Endothelial cell of umbilical vein (primary cell): ENCODE measurements at regions not wholly inside any gene's neighbourhood (a gene's known extent, or its start where the extent isn't known, plus 50 kb on each side); places are given as distances from the start of the nearest gene placed in this dataset.

Experiments
- BruUV-seq: library from RNA; stranded (reverse); fragments of 400-500 nt; replicated peaks from 2 replicates; lab custom pipeline; 2021; lab: Mats Ljungman, UMichigan
- CTCF ChIA-PET: fragments of 300-600, 350-600 bp; sonication (Branson Sonifier 250); formaldehyde crosslinking; loops from one replicate; lab custom pipeline; 2021; ENCODE audit warnings: antibody characterized with exemption, inconsistent platforms; lab: Charles Lee
- POLR2A ChIA-PET: fragments of 300-600, 350-600 bp; sonication (Branson Sonifier 250); formaldehyde crosslinking; loops from one replicate; lab custom pipeline; 2021; ENCODE audit warnings: antibody characterized with exemption, inconsistent platforms; lab: Charles Lee
- DNase-seq: peaks from one replicate; pipeline ENCODE4 v3.0.0-alpha.2; 2011; ENCODE audit warnings: low read depth, low spot score
- FAIRE-seq: peaks from 2 replicates; lab custom pipeline; 2011; peaks lifted over from hg19 to GRCh38; lab: Jason Lieb, UNC
- H2AFZ ChIP-seq: 2 replicates; pipeline ENCODE4 v1.6.0; 2012; ENCODE audit warnings: low read depth, low read length, control low read depth, inconsistent platforms
- H3K27ac ChIP-seq: 2 replicates; pipeline ENCODE4 v1.5.1; 2011; ENCODE audit warnings: low read depth, mild to moderate bottlenecking, control low read depth, low read length, moderate library complexity; ENCODE audit not compliant: insufficient read depth
- H3K27me3 ChIP-seq, 2 experiments: 2 replicates each; pipeline versions ENCODE4 v1.6.0 to v1.6.1; 2011; ENCODE audit warnings: low read length in 2 of 2, mixed read lengths in 1 of 2; ENCODE audit not compliant: control insufficient read depth in 2 of 2, insufficient read depth in 2 of 2
- H3K36me3 ChIP-seq, 2 experiments: 2 replicates in 1 of 2; 3 replicates in 1 of 2; pipeline ENCODE4 v1.5.1; 2011; ENCODE audit warnings: low read length in 2 of 2, mild to moderate bottlenecking in 1 of 2, moderate library complexity in 1 of 2; ENCODE audit not compliant: control insufficient read depth in 2 of 2, insufficient read depth in 2 of 2; ENCODE audit errors: extremely low read depth in 1 of 2
- H3K4me1 ChIP-seq: 3 replicates; pipeline ENCODE4 v1.5.1; 2011; ENCODE audit warnings: mild to moderate bottlenecking, low read length; ENCODE audit not compliant: control insufficient read depth, insufficient read depth; ENCODE audit errors: extremely low read depth
- H3K4me2 ChIP-seq: 2 replicates; pipeline ENCODE4 v1.6.1; 2011; ENCODE audit warnings: low read length, control low read depth, mixed read lengths; ENCODE audit not compliant: insufficient read depth
- H3K4me3 ChIP-seq, 3 experiments: fragments of 200-600 bp in 1 of 3; sonication (generic), shearing (Covaris generic) in 1 of 3; replicated peaks in 1 of 3; 2 replicates each; pipeline ENCODE4 v1.5.1; 2011 to 2016; ENCODE audit warnings: control low read depth in 3 of 3, low read length in 3 of 3, mild to moderate bottlenecking in 2 of 3, inconsistent platforms in 1 of 3, low read depth in 1 of 3, moderate library complexity in 1 of 3; ENCODE audit not compliant: insufficient read depth in 1 of 3
- H3K79me2 ChIP-seq: 2 replicates; pipeline ENCODE4 v1.6.0; 2012; ENCODE audit warnings: low read length, inconsistent platforms; ENCODE audit not compliant: control insufficient read depth, insufficient read depth
- H3K9ac ChIP-seq: replicated peaks from 2 replicates; pipeline ENCODE3; 2011; ENCODE audit warnings: low read length, control low read depth; ENCODE audit not compliant: insufficient read depth; ENCODE audit errors: extremely low read depth
- H3K9me1 ChIP-seq: replicated peaks from 3 replicates; pipeline ENCODE4 v1.6.0; 2011; ENCODE audit warnings: mild to moderate bottlenecking, low read length; ENCODE audit not compliant: control insufficient read depth, insufficient read depth; ENCODE audit errors: extremely low read depth
- H3K9me3 ChIP-seq: replicated peaks from 2 replicates; pipeline ENCODE4 v1.5.1; 2012; ENCODE audit warnings: low read length, inconsistent platforms; ENCODE audit not compliant: control insufficient read depth, insufficient read depth
- H4K20me1 ChIP-seq: replicated peaks from 2 replicates; pipeline ENCODE3; 2011; ENCODE audit warnings: mild to moderate bottlenecking, low read length; ENCODE audit not compliant: control insufficient read depth, insufficient read depth; ENCODE audit errors: extremely low read depth
- GATA2 ChIP-seq: IDR thresholded peaks from 2 replicates; pipeline ENCODE4 v1.7.0; 2011; ENCODE audit warnings: low read depth, mild to moderate bottlenecking, moderate library complexity, mixed read lengths, low read length; ENCODE audit not compliant: insufficient read length, insufficient read depth
- JUN ChIP-seq: IDR thresholded peaks from 2 replicates; pipeline ENCODE4 v1.6.1; 2011; ENCODE audit warnings: borderline replicate concordance, low read depth; ENCODE audit not compliant: insufficient read length, insufficient read depth
- MYC ChIP-seq: IDR thresholded peaks from one replicate; pipeline ENCODE4 v1.6.1; 2011; ENCODE audit warnings: mild to moderate bottlenecking, low read depth, low read length
- POLR2A ChIP-seq: IDR thresholded peaks from 2 replicates; pipeline ENCODE4 v1.6.1; 2012; ENCODE audit warnings: low read depth, mild to moderate bottlenecking, control low read depth, low read length
- dilution Hi-C: fragments of 300-500 bp; cut with MboI; formaldehyde crosslinking; loops from one replicate; pipeline ENCODE4 v1.15.0; 2019; ENCODE audit warnings: low sequenced_read_pairs; ENCODE audit not compliant: extremely low pct_ligation_motif_present
- intact Hi-C: fragments of 100-400 bp; cut with micrococcal nuclease; formaldehyde crosslinking; loops from one replicate; pipeline ENCODE4 v1.10.0; 2022
- TF ChIP-seq, protein P1 (sequence below): IDR thresholded peaks from 2 replicates; pipeline ENCODE4 v1.6.1; 2011; ENCODE audit not compliant: insufficient read depth, insufficient read length
- TF ChIP-seq, protein P2 (sequence below), 2 donors: IDR thresholded peaks; 1 replicate in 1 of 2; 2 replicates in 1 of 2; pipeline ENCODE4 v1.5.1; 2011; ENCODE audit warnings: low read length in 2 of 2, mild to moderate bottlenecking in 2 of 2, moderate library complexity in 2 of 2, control low read depth in 1 of 2, inconsistent platforms in 1 of 2, low read depth in 1 of 2; ENCODE audit not compliant: insufficient read depth in 1 of 2; ENCODE audit errors: extremely low read depth in 1 of 2

DNA sequence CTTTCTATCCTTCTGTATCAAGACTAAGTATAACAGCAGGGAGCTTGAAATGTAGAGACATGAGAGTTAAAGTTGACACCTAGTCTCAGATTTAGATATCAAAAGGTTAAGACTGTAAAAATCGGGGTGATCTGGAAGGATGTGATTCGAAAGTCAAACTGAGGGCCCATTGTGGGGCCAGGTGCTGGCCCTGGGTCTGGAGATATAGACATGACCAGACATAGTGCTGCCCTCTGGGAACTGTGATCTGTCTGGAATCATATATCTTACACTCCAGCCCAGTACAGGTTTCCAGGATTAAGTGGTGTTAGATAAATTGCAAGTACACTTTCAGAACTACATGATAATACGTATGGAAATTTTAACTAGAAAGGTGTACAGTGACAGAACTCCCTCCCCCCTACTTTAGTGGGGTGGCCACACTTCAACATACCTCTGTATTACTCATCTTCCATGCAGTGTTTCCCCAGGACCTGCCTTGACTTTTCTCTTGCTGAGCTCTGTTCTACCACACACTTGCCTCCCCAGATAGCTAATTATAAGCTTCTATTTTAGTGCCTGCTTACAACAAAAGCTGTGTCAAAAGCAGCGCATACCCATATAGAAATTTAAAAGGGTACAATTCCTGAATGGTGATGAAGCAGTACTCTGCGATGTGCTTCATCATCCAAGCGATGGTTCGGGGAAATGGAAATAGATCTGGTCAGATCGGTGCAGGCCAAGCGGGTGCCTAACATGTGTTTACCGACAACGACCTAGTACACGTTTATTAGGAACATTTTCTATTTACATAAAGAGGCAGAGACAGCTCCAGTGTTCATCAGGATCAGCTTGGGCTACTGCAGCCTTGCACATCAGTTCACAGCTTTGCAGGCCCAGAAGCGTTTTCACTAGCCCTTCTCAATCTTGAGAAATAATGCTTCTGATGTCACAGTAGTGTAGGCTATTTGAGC lies 68.7 kb downstream of the ARF6 start:
- no peak overlapping the region for H2AFZ ChIP-seq
- CTCF ChIA-PET = interaction anchor here (1.1 kb wide), 2 partner anchors 9 to 28 kb away, joined by 3 to 4 read pairs; no protein-coding TSS in a partner anchor
- no peak overlapping the region for H3K27ac ChIP-seq
- no peak overlapping the region for H3K9ac ChIP-seq
- H3K4me3 ChIP-seq = no peak overlapping the region
- H3K4me2 ChIP-seq = no peak overlapping the region
- TF ChIP-seq, protein P1, sequence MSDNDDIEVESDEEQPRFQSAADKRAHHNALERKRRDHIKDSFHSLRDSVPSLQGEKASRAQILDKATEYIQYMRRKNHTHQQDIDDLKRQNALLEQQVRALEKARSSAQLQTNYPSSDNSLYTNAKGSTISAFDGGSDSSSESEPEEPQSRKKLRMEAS = no peak
- no peak for TF ChIP-seq MYC
- TF ChIP-seq JUN = no peak
- TF ChIP-seq, protein P2, sequence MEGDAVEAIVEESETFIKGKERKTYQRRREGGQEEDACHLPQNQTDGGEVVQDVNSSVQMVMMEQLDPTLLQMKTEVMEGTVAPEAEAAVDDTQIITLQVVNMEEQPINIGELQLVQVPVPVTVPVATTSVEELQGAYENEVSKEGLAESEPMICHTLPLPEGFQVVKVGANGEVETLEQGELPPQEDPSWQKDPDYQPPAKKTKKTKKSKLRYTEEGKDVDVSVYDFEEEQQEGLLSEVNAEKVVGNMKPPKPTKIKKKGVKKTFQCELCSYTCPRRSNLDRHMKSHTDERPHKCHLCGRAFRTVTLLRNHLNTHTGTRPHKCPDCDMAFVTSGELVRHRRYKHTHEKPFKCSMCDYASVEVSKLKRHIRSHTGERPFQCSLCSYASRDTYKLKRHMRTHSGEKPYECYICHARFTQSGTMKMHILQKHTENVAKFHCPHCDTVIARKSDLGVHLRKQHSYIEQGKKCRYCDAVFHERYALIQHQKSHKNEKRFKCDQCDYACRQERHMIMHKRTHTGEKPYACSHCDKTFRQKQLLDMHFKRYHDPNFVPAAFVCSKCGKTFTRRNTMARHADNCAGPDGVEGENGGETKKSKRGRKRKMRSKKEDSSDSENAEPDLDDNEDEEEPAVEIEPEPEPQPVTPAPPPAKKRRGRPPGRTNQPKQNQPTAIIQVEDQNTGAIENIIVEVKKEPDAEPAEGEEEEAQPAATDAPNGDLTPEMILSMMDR (IDR thresholded peaks at IDR 0.05; ENCODE audit: extremely low read depth in 1 of 2, insufficient read depth in 1 of 2, low read depth in 1 of 2, low read length in 2 of 2) = no peak
- no peak for TF ChIP-seq POLR2A
- TF ChIP-seq GATA2 = no peak
- no peaks in the 10 kb centered on the region for H4K20me1 ChIP-seq
- no peaks in the 10 kb centered on the region for H3K27me3 ChIP-seq
- H3K9me1 ChIP-seq = no peaks in the 10 kb centered on the region
- FAIRE-seq (no peak), DNase-seq (no peak)
- intact Hi-C loops (no loop called here), dilution Hi-C loops (no loop called here)
- POLR2A ChIA-PET = no interaction called here
- H3K4me1 ChIP-seq = no peaks in the 10 kb centered on the region
- no TSS peak for BruUV-seq
- H3K9me3 ChIP-seq = no peaks in the 10 kb centered on the region
- H3K36me3 ChIP-seq = no peaks in the 10 kb centered on the region
- no peaks in the 10 kb centered on the region for H3K79me2 ChIP-seq
